NB4 (cell line): ENCODE measurements at regions not wholly inside any gene's neighbourhood (a gene's known extent, or its start where the extent isn't known, plus 50 kb on each side); places are given as distances from the start of the nearest gene placed in this dataset.

Experiments
- CTCF ChIP-seq: IDR thresholded peaks from one replicate; pipeline ENCODE4 v1.5.1; 2012; ENCODE audit warnings: low read depth, low read length
- MAX ChIP-seq: IDR thresholded peaks from 2 replicates; pipeline ENCODE4 v1.6.1; 2011; ENCODE audit warnings: low read depth, low read length
- POLR2A ChIP-seq: IDR thresholded peaks from 2 replicates; pipeline ENCODE4 v1.6.1; 2011; ENCODE audit warnings: mild to moderate bottlenecking; ENCODE audit not compliant: insufficient read length; ENCODE audit errors: extremely low read depth

GRCh38 chr1:869499-870244, 54.1 kb upstream of the SAMD11 start:
- TF ChIP-seq CTCF (peak; percentile 41), POLR2A (no peak), MAX (no peak)
